SK-N-SH (cell line): ENCODE measurements at regions not wholly inside any gene's neighbourhood (a gene's known extent, or its start where the extent isn't known, plus 50 kb on each side); places are given as distances from the start of the nearest gene placed in this dataset.

ENCODE experiments used
- CTCF ChIP-seq: fragments of 200-600 bp; sonication (generic); IDR thresholded peaks from 2 replicates; pipeline ENCODE4 v1.6.1; 2017; ENCODE audit warnings: antibody characterized with exemption, mild to moderate bottlenecking, moderate library complexity
- ELF1 ChIP-seq: IDR thresholded peaks from 2 replicates; pipeline ENCODE4 v1.4.0; 2012
- FOSL2 ChIP-seq: IDR thresholded peaks from 2 replicates; pipeline ENCODE4 v1.4.0; 2012; ENCODE audit warnings: low read depth, mild to moderate bottlenecking, moderate library complexity, borderline replicate concordance
- FOXJ3 ChIP-seq: sonication (generic); formaldehyde crosslinking; IDR thresholded peaks from 2 replicates; pipeline ENCODE4 v1.5.1; 2020; ENCODE audit warnings: mild to moderate bottlenecking, missing genetic modification reagents
- FOXM1 ChIP-seq: IDR thresholded peaks from 2 replicates; pipeline ENCODE4 v1.4.0; 2012; ENCODE audit warnings: low read depth, mild to moderate bottlenecking
- IRF3 ChIP-seq: fragments of 150-350 bp; IDR thresholded peaks from 2 replicates; pipeline ENCODE4 v1.6.1; 2016; ENCODE audit warnings: mild to moderate bottlenecking, low read depth, low read length
- JUND ChIP-seq: IDR thresholded peaks from 2 replicates; pipeline ENCODE4 v1.4.0; 2012
- NRF1 ChIP-seq: IDR thresholded peaks from 2 replicates; pipeline ENCODE4 v1.6.1; 2012; ENCODE audit warnings: low read depth, mild to moderate bottlenecking, low read length
- PBX3 ChIP-seq: IDR thresholded peaks from 2 replicates; pipeline ENCODE4; 2012
- POLR2AphosphoS5 ChIP-seq: IDR thresholded peaks from 2 replicates; pipeline ENCODE4 v1.6.1; 2012; ENCODE audit warnings: low read depth, low read length
- RCOR1 ChIP-seq: fragments of 150-350 bp; IDR thresholded peaks from 2 replicates; pipeline ENCODE4 v1.6.1; 2017; ENCODE audit warnings: antibody characterized with exemption, low read length
- REST ChIP-seq: IDR thresholded peaks from 2 replicates; pipeline ENCODE4 v1.6.1; 2012; ENCODE audit warnings: mild to moderate bottlenecking, low read depth, low read length, moderate library complexity
- RXRA ChIP-seq: IDR thresholded peaks from 2 replicates; pipeline ENCODE4 v1.4.0; 2012; ENCODE audit warnings: low read depth, mild to moderate bottlenecking, borderline replicate concordance
- TCF12 ChIP-seq: IDR thresholded peaks from 2 replicates; pipeline ENCODE4 v1.4.0; 2012
- TEAD4 ChIP-seq: IDR thresholded peaks from 2 replicates; pipeline ENCODE4 v1.4.0; 2012; ENCODE audit warnings: mild to moderate bottlenecking, borderline replicate concordance; ENCODE audit not compliant: insufficient read depth
- USF2 ChIP-seq: fragments of 150-350 bp; IDR thresholded peaks from 2 replicates; pipeline ENCODE4 v1.6.1; 2017; ENCODE audit warnings: antibody characterized with exemption, low read length, low read depth, borderline replicate concordance
- ZBTB33 ChIP-seq: IDR thresholded peaks from 2 replicates; pipeline ENCODE4 v1.4.0; 2012; ENCODE audit warnings: low read depth, borderline replicate concordance

GRCh38 chr12:60148109-60148508 lies 552.3 kb downstream of the SLC16A7 start (continued):
- TF ChIP-seq REST (no peak), PBX3 (no peak; the same call in 1 of the 2 replicates), CTCF (no peak), RCOR1 (no peak), TEAD4 (no peak), TCF12 (peak; percentile 62; the same call in 1 of the 2 replicates), JUND (no peak; the same call in 1 of the 2 replicates), POLR2AphosphoS5 (peak; percentile 20; the same call in 1 of the 2 replicates), ZBTB33 (no peak), FOSL2 (peak; percentile 78; the same call in 1 of the 2 replicates), USF2 (no peak), NRF1 (no peak), RXRA (no peak), IRF3 (no peak), ELF1 (no peak), FOXJ3 (CRISPR knock-in tag) (no peak), FOXM1 (no peak)
